Common myeloid progenitor, CD34-positive (primary cell): ENCODE measurements at regions not wholly inside any gene's neighbourhood (a gene's known extent, or its start where the extent isn't known, plus 50 kb on each side); places are given as distances from the start of the nearest gene placed in this dataset.

Source experiments
- CTCF ChIA-PET: fragments of 350-600 bp; sonication (Branson Sonifier 250); formaldehyde crosslinking; loops from one replicate; lab custom pipeline; 2021; ENCODE audit warnings: antibody characterized with exemption; lab: Charles Lee
- POLR2A ChIA-PET: fragments of 350-600 bp; sonication (Branson Sonifier 250); formaldehyde crosslinking; loops from one replicate; lab custom pipeline; 2021; ENCODE audit warnings: antibody characterized with exemption; lab: Charles Lee
- DNase-seq, 3 donors: peaks; one replicate each; pipeline versions ENCODE4 v3.0.0 to v3.0.0-alpha.2; 2013
- H3K27ac ChIP-seq, 2 experiments: 1 replicate in 1 of 2; 2 replicates in 1 of 2; pipeline ENCODE4 v1.7.0; 2013; ENCODE audit warnings: inconsistent platforms in 2 of 2, low read length in 2 of 2, mild to moderate bottlenecking in 2 of 2, low read depth in 1 of 2, moderate library complexity in 1 of 2; ENCODE audit not compliant: severe bottlenecking in 2 of 2, insufficient read depth in 1 of 2, poor library complexity in 1 of 2
- H3K27me3 ChIP-seq, 5 experiments: replicated peaks in 2 of 5; 1 replicate in 3 of 5; 2 replicates in 2 of 5; pipeline versions ENCODE4 v1.6.1 to v1.7.0; 2013; ENCODE audit warnings: low read length in 4 of 5, mild to moderate bottlenecking in 2 of 5, moderate library complexity in 2 of 5, inconsistent platforms in 1 of 5; ENCODE audit not compliant: insufficient read depth in 5 of 5, control insufficient read depth in 4 of 5
- H3K36me3 ChIP-seq, 4 experiments: 1 replicate in 2 of 4; 2 replicates in 2 of 4; pipeline versions ENCODE4 v1.6.1 to v1.7.0; 2013; ENCODE audit warnings: low read length in 3 of 4, control low read depth in 1 of 4, mild to moderate bottlenecking in 1 of 4; ENCODE audit not compliant: control insufficient read depth in 4 of 4, insufficient read depth in 4 of 4
- H3K4me1 ChIP-seq, 4 experiments: 1 replicate in 3 of 4; 2 replicates in 1 of 4; pipeline versions ENCODE4 v1.6.1 to v1.7.1; 2013; ENCODE audit warnings: low read length in 3 of 4, mild to moderate bottlenecking in 3 of 4, control low read depth in 1 of 4, inconsistent platforms in 1 of 4, moderate library complexity in 1 of 4; ENCODE audit not compliant: control insufficient read depth in 4 of 4, insufficient read depth in 4 of 4; ENCODE audit errors: control extremely low read depth in 1 of 4
- H3K4me3 ChIP-seq, 7 experiments: 1 replicate in 4 of 7; 2 replicates in 3 of 7; pipeline versions ENCODE4 v1.5.1 to v1.7.0; 2013; ENCODE audit warnings: mild to moderate bottlenecking in 7 of 7, low read length in 6 of 7, moderate library complexity in 6 of 7, inconsistent platforms in 2 of 7, low read depth in 2 of 7, control low read depth in 1 of 7; ENCODE audit not compliant: insufficient read depth in 4 of 7, control insufficient read depth in 1 of 7; ENCODE audit errors: extremely low read depth in 1 of 7
- H3K9me3 ChIP-seq, 5 experiments: 1 replicate in 4 of 5; 2 replicates in 1 of 5; pipeline versions ENCODE4 v1.6.1 to v1.7.1; 2013; ENCODE audit warnings: low read length in 4 of 5, mild to moderate bottlenecking in 2 of 5, inconsistent platforms in 1 of 5, low read depth in 1 of 5, moderate library complexity in 1 of 5; ENCODE audit not compliant: control insufficient read depth in 4 of 5, insufficient read depth in 2 of 5; ENCODE audit errors: control extremely low read depth in 1 of 5
- WGBS: methylation state at CpG from one replicate; pipeline ENCODE4 v1.1.5; 2013; ENCODE audit not compliant: insufficient coverage; 5-methylcytosine and 5-hydroxymethylcytosine counted together

GRCh38 chr14:83433618-83434017 lies 1900.0 kb upstream of the SEL1L start:
- ChIA-PET POLR2A (no interaction called here), CTCF (interaction anchor here (1.6 kb wide), 1 partner anchor 12 kb away, joined by 3 read pairs; no protein-coding TSS in a partner anchor)
- no peaks in the 10 kb centered on the region for H3K27me3 ChIP-seq
- H3K4me1 ChIP-seq, result no peaks in the 10 kb centered on the region
- no peak for DNase-seq
- no peaks in the 10 kb centered on the region for H3K9me3 ChIP-seq
- H3K4me3 ChIP-seq, result no peak overlapping the region
- no peak overlapping the region for H3K27ac ChIP-seq
- WGBS, result no CpG with 5 or more reads among the region's 1 CpG
- H3K36me3 ChIP-seq, result no peaks in the 10 kb centered on the region

- no peaks in the 10 kb centered on the region for H3K4me1 ChIP-seq
- ChIA-PET POLR2A (no interaction called here), CTCF (no interaction called here)
- H3K27me3 ChIP-seq, result no peaks in the 10 kb centered on the region
- no peak for DNase-seq
- 100% methylated on average over 1 of the region's 2 CpGs for WGBS
- H3K4me3 ChIP-seq, result no peak overlapping the region
- no peaks in the 10 kb centered on the region for H3K9me3 ChIP-seq
- no peaks in the 10 kb centered on the region for H3K36me3 ChIP-seq
- no peak overlapping the region for H3K27ac ChIP-seq
These were observed 1908.1 kb upstream of the SEL1L start for GRCh38 chr14:83441801-83442200.

GRCh38 chr14:83455561-83455960 lies 1921.9 kb upstream of the SEL1L start:
- Histone ChIP-seq H3K4me3 (no peak overlapping the region), H3K27ac (no peak overlapping the region), H3K27me3 (no peaks in the 10 kb centered on the region), H3K36me3 (no peaks in the 10 kb centered on the region), H3K9me3 (peaks cover 0 to 18% (median 6%) of the 10 kb centered on the region in 5 experiments), H3K4me1 (no peaks in the 10 kb centered on the region)
- ChIA-PET CTCF (no interaction called here), POLR2A (no interaction called here)
- DNase-seq, result no peak
- WGBS, result 95% methylated on average over 2 of the region's 3 CpGs

- ChIA-PET POLR2A (no interaction called here), CTCF (no interaction called here)
- Histone ChIP-seq H3K4me3 (no peak overlapping the region), H3K9me3 (peaks cover 0 to 11% (median 6%) of the 10 kb centered on the region in 5 experiments), H3K27me3 (peaks cover 0 to 4% (median 3%) of the 10 kb centered on the region in 5 experiments), H3K27ac (no peak overlapping the region), H3K4me1 (no peaks in the 10 kb centered on the region), H3K36me3 (no peaks in the 10 kb centered on the region)
- no peak for DNase-seq
- WGBS, result 90% methylated on average over 4 of the region's 4 CpGs
These were observed 1927.9 kb upstream of the SEL1L start for GRCh38 chr14:83461521-83461920.

GRCh38 chr14:83462759-83463158 lies 1929.1 kb upstream of the SEL1L start:
- CTCF ChIA-PET, result interaction anchor here (1.1 kb wide), 1 partner anchor 162 kb away, joined by 3 read pairs; no protein-coding TSS in a partner anchor
- WGBS, result 92% methylated on average over 2 of the region's 3 CpGs
- no peaks in the 10 kb centered on the region for H3K36me3 ChIP-seq
- no peaks in the 10 kb centered on the region for H3K4me1 ChIP-seq
- H3K27ac ChIP-seq, result no peak overlapping the region
- DNase-seq, result no peak
- peaks cover 0 to 4% (median 3%) of the 10 kb centered on the region in 5 experiments for H3K27me3 ChIP-seq
- peaks cover 0 to 9% (median 6%) of the 10 kb centered on the region in 5 experiments for H3K9me3 ChIP-seq
- H3K4me3 ChIP-seq, result no peak overlapping the region
- POLR2A ChIA-PET, result no interaction called here

GRCh38 chr14:83463500-83464098 lies 1929.9 kb upstream of the SEL1L start:
- WGBS, result 100% methylated on average over 2 of the region's 4 CpGs
- peak; percentile 38 to 70 (median 50) for DNase-seq

GRCh38 chr14:83467811-83468210 lies 1934.2 kb upstream of the SEL1L start:
- Histone ChIP-seq H3K4me3 (no peak overlapping the region), H3K36me3 (no peaks in the 10 kb centered on the region), H3K9me3 (no peaks in the 10 kb centered on the region), H3K4me1 (no peaks in the 10 kb centered on the region), H3K27me3 (peaks cover 0 to 4% (median 3%) of the 10 kb centered on the region in 5 experiments), H3K27ac (no peak overlapping the region)
- ChIA-PET CTCF (interaction anchor here (1.1 kb wide), 1 partner anchor 757 kb away, joined by 4 read pairs; no protein-coding TSS in a partner anchor), POLR2A (no interaction called here)
- DNase-seq, result peak in 2 of 3 donors; percentile 3 to 8
- WGBS, result no CpG with 5 or more reads among the region's 3 CpGs

More at GRCh38 chr14:83463500-83464098, 1929.9 kb upstream of the SEL1L start:
- peaks cover 0 to 4% (median 3%) of the 10 kb centered on the region in 5 experiments for H3K27me3 ChIP-seq
- ChIA-PET CTCF (interaction anchor here (1.6 kb wide), 2 partner anchors 9 to 13 kb away, joined by 5 to 6 read pairs; no protein-coding TSS in a partner anchor), POLR2A (no interaction called here)
- H3K36me3 ChIP-seq, result no peaks in the 10 kb centered on the region
- H3K4me3 ChIP-seq, result no peak overlapping the region
- no peaks in the 10 kb centered on the region for H3K4me1 ChIP-seq
- peaks cover 0 to 9% (median 6%) of the 10 kb centered on the region in 5 experiments for H3K9me3 ChIP-seq
- H3K27ac ChIP-seq, result no peak overlapping the region
